Hindlimb muscle (tissue), 1 donor: ENCODE measurements at regions not wholly inside any gene's neighbourhood (a gene's known extent, or its start where the extent isn't known, plus 50 kb on each side); places are given as distances from the start of the nearest gene placed in this dataset.
"Not testable (repeated sequence)": the region's sequence is repeated elsewhere in the genome, so short reads cannot be mapped to it uniquely, and the experiment has no call there.

Source experiments
- DNase-seq: peaks from one replicate; pipeline ENCODE4 v3.0.0-alpha.2; 2013

GRCh38 chr1:177710696-177711620 lies 258.9 kb downstream of the SEC16B start:
- no peak for DNase-seq

DNA sequence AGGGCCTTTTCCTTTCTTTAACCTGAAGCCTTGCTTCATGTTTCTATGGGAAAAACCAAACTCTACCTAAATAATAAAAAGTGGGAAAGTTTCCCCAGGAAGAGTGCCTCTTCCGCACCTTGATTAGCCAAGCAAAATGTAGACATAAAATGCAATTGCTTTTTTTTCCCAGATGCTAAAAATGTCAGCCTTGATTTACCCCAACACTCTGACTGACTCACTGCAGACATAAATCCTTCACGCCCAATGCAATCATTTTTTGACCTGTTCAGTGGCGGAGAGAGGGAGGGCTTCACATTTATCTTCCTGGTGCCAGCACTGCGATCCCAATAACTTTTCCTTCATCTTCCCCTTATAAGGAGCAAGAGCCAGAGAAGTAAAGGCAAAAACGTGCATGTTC lies 261.5 kb downstream of the SEC16B start:
- DNase-seq: no peak

DNA sequence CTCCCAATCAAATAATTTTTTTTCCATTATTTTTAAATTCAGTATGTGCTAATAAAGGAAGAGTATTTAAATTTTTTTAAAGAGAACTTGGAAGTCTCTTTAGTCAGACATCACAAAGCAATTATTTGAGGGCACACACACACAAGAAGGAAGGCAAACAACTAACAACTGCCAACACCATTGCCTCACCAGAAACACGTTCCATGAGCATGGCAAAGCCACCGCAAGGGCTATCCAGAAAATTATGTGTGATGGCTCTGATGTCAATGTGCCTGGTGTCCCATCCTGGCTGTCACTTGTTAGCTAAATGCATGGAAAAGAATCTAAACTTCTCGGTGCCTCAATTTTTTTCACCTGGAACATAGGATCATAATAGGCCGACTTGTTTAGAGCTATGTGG lies 262.9 kb downstream of the SEC16B start:
- no peak for DNase-seq

- DNase-seq: no peak
Observed at GRCh38 chr1:177705839-177706238, 264.0 kb downstream of the SEC16B start.

GRCh38 chr1:177703888-177704446 lies 265.9 kb downstream of the SEC16B start:
- no peak for DNase-seq

DNA sequence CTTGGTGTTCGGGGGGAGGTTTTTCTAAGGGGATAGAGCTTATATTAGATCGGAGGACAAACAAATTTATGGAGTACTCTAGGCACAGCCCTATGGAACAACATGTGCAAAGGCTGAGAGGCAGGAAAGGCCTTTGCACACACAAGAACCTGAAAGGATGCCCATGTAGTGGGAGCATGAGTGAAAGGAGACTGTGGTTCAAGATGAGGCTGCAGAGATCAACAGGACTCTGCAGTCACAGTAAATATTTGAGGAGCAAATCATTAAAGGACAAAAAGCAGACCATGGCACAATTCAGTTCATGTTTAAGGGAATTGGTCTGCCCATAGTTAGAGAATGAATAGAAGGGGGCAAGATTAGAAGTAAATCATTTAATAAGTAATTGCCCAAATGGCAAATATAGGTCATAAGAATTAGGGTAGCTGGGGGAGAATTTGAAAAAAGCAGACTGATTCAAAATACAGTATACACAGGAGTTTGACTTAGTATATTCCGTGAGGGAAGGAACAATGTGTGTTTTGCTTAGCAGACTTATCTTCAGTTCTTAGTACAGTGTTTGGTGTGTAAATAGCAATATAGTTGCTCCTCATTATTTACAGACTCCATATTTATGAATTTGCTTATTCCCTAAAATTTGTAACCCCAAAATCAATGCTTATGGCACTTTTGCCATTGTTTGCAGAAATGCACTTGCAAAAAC lies 268.1 kb downstream of the SEC16B start:
- no peak for DNase-seq

DNA sequence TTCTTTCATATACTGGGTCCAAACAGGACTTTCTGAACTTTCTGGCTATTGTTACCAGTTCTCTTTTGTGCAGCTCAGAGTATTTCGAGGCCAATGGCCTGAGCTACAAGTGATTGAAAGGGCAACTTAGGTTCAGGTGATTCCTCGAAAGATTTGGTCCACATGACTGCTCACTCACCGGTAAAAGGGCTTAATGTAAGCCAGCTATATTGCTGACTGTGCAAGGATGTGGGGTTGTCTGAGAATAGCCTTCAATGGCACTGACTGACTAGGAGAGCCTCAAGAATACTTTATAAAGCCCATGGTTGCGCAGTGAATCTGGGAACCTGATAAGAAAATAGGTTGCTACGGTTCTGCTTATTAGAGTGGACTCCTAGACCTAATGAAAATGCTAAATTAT lies 269.0 kb downstream of the SEC16B start:
- no peak for DNase-seq

GRCh38 chr1:177690996-177691395 lies 278.9 kb downstream of the SEC16B start:
- no peak for DNase-seq

DNA sequence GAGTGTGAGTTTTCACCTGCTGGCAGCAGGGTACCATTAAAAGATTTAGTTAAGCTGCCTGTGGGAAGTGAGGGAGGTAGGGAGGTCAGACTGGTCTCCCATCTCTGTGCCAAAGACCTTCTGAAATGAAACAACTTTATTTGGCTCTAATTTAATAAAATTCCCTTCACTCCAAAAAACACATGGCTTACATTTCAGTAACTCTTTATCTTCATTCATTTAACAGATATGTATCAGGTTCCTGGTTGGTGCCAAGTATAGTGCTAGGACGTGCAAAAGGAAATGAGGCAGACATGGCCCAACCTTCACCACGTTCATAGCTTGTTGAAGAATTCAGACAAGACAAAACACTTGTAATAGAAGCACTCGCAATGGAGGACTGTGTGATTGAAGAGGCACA lies 282.3 kb downstream of the SEC16B start:
- DNase-seq: no peak

DNA sequence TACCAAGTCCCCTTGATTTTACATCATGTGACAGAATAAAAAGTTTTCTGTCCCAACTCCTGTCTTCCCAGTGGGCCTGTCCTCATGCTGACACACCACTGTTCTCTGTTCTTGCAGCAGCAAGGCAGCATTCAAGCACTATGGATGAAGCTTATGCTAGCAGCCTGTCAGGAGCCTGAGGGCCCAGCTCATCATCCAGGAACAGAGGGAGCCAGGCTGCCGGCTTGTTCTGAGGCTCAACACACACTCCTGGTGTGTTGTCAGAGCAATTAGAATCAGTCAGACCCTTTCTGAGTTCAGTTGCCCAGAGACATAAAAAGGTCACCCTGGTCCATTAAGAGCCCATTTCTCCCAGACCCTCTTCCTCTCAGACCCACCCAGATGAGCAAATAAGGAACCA lies 282.9 kb downstream of the SEC16B start:
- DNase-seq: no peak

DNA sequence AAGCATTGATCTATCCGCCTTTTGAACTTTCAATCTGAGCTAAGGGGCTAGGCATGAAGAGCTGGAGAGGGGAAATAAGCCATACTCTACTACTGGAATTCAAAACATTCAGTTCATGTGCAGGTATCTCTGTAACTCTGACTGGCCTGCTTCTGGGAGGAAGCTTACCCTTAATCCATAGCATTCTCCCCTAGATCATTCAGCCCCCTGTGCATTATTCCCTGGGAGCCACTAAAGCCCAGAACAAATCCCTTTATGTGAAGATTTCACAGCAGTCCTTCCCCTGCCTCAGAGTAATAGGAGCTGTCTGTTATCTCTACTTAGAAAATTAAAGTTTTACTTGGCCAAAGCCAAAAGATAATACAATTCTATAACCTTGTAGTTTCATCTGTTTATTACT lies 300.7 kb downstream of the SEC16B start:
- no peak for DNase-seq

DNA sequence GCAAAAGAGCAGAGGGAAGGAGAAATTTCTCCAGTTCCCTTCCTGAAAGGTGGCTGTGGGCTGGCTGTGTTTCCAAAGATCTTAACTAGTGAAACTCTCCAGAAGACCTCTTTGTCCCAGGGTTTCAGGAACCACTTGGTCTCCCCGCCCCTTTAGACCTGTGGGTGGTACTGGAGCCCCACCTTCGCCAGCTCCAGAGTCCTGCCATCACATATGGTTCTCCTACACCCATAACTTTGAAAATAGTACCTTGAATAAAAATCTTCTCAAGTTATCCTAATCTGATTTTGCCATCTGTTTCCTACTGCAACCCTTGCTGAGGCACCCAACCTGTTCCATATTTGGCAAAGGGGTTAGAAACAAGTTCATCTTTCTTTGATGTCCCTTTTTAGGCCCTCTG lies 303.9 kb downstream of the SEC16B start:
- no peak for DNase-seq

GRCh38 chr1:177664742-177665141 lies 305.1 kb downstream of the SEC16B start:
- not testable (repeated sequence) for DNase-seq

DNA sequence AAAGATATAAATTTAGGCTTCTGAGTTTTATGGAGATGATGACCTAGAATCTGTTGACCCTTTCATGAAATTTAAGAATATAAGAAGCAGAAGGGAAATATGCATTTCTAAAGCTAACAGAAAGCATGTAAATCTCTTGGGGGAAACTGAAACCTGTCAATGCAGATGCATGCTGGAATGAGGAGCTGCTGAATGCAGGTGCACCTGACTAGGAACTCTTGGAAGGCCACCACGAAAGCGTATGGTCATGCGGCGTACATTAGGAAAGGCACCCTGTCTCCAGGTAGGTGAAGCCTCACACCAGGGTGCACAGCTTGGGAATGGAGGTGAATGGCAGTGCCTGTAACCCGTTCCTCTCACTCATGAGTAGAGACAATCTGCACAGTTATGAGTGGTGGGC lies 309.7 kb downstream of the SEC16B start:
- DNase-seq: no peak

DNA sequence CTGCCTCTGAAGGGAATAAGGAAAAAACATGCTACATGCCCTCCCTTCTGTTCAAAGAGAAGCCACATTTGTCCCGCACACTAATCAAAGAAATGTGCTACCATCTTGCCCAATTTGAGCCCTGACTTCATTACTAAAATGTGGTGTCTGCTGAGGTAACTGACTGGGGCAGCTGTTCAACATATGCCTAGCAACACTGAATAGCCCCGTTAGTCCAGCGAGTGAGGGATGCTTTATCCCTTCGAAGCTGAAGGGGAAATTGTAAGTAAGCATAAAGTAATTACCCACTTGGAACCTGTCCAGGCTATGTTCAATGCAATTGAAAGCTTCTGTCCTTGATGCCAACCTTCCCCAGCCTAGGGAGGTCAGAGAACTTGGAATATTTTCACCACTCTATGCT lies 310.6 kb downstream of the SEC16B start:
- DNase-seq: no peak

DNA sequence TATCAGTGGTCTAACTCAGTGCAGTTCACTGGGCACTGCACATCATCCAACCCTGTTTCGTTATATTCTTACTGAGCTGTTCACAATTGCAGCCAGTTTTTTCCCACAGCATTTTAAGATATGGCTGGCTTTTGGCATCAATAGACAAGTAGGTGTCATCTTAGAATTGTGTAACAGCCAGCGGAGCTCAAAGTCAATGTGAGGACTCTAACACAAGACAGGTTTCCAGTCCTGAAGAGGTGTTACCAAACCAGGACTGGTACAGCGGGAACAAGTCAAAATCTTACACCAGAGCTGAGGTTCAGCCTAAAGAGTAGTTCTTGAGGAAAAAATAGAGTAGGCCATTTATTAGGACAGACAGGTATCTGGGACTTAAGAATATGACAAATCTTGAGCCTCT lies 313.3 kb downstream of the SEC16B start:
- DNase-seq: no peak

- DNase-seq: no peak
Observed at GRCh38 chr1:177650947-177651346, 318.9 kb downstream of the SEC16B start.

- DNase-seq: no peak
Observed at GRCh38 chr1:177648731-177649265, 321.1 kb downstream of the SEC16B start.

DNA sequence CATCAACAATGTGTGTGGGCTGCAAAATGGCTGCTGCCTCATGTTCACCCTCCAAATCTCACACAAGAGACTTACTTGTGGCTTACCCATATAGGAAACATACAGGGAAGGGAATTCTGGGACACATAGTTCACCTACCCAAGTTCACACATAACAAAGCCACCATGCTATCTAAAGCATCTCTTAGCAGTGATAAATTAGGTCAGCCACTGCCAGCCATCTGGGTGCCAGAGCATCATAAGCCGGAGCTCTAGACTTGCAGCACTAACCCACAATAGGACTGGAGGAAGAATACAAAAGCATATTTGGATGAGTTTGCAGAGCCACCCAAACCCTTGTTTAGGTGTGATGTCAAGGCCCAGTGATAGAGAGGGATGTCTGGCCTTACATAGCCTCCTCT lies 321.7 kb downstream of the SEC16B start:
- no peak for DNase-seq

- DNase-seq: no peak
Observed at GRCh38 chr1:177646757-177647730, 322.8 kb downstream of the SEC16B start.

- no peak for DNase-seq
Observed at GRCh38 chr1:177645491-177646190, 324.2 kb downstream of the SEC16B start.

DNA sequence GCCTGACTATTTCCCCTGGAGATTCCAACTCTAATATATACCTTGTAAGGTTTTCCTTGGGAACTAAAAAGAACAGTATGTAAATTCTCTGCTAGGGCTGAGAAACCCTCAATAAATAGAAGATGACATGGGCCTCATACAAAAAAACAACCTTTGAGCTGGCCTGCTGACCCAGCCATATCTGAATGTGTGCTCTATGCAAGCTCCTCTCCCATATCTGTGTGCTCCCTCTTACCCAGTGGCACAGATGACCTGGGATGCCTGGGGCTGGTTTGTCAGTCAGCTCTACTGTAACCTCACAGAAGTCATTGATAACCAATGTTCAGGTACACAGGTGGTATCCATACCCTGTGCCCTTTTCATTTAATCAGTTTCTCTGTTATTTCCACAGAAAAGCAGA lies 329.2 kb downstream of the SEC16B start:
- DNase-seq: no peak
